ENCODE measurements at regions not wholly inside any gene's neighbourhood (a gene's known extent, or its start where the extent isn't known, plus 50 kb on each side); places are given as distances from the start of the nearest gene placed in this dataset.

DNA sequence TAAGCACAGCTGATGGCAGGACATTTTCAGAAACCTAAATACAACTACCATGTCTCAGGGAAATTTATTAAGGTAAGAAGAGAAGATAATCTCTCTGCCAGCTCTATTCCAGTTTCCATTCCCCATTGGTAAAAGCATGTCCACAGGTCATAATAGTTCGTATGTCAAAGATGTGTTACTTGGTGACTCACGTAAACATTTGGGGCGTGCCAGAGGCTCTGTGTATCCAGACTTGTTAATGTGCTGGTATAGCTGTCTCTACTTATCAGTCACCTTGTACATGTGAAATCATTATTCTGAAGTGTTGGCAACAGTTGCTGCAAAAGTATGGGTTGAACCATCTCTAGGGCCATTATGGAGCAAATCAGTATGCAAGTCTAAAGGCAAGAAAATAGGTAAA is 1345.1 kb downstream of the SUCLG1 start (continued):
- TF ChIP-seq, protein P1, sequence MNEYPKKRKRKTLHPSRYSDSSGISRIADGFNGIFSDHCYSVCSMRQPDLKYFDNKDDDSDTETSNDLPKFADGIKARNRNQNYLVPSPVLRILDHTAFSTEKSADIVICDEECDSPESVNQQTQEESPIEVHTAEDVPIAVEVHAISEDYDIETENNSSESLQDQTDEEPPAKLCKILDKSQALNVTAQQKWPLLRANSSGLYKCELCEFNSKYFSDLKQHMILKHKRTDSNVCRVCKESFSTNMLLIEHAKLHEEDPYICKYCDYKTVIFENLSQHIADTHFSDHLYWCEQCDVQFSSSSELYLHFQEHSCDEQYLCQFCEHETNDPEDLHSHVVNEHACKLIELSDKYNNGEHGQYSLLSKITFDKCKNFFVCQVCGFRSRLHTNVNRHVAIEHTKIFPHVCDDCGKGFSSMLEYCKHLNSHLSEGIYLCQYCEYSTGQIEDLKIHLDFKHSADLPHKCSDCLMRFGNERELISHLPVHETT (CRISPR knock-in tag; conservative IDR thresholded peaks at IDR 0.05 in 1 of 2, IDR thresholded peaks at IDR 0.05 in 1 of 2), result no peak
- TF ChIP-seq HSF4 (CRISPR knock-in tag; IDR thresholded peaks at IDR 0.05; ENCODE audit: borderline replicate concordance) (no peak), MED1 (CRISPR knock-in tag; IDR thresholded peaks at IDR 0.05; ENCODE audit: borderline replicate concordance) (no peak), PRMT5 (CRISPR knock-in tag; IDR thresholded peaks at IDR 0.05) (no peak)

- Histone ChIP-seq H3K27ac (ENCODE audit: extremely low read depth, low read depth, low read length) (no peak overlapping the region), H3K4me3 (no peak overlapping the region), H3K36me3 (ENCODE audit: control insufficient read depth, insufficient read depth, low read length) (no peaks in the 10 kb centered on the region), H3K9me1 (ENCODE audit: control insufficient read depth, insufficient read depth, low read length) (no peaks in the 10 kb centered on the region), H2AFZ (ENCODE audit: low read depth, low read length) (no peak overlapping the region), H3K4me2 (ENCODE audit: insufficient read depth, low read length) (no peak overlapping the region), H3K79me2 (ENCODE audit: control insufficient read depth, insufficient read depth, low read length) (no peaks in the 10 kb centered on the region), H3K4me1 (replicated peaks in 1 of 2; ENCODE audit: control insufficient read depth in 2 of 2, insufficient read depth in 2 of 2, low read length in 2 of 2) (no peaks in the 10 kb centered on the region), H4K20me1 (replicated peaks; ENCODE audit: control insufficient read depth, insufficient read depth, low read length) (no peaks in the 10 kb centered on the region), H3K9me3 (replicated peaks; ENCODE audit: control insufficient read depth, insufficient read depth, low read depth, low read length) (no peaks in the 10 kb centered on the region), H3K9ac (ENCODE audit: insufficient read depth in 1 of 2, low read depth in 2 of 2, low read length in 2 of 2) (no peak overlapping the region), H3K27me3 (ENCODE audit: control insufficient read depth in 2 of 2, insufficient read depth in 2 of 2, low read length in 2 of 2) (no peaks in the 10 kb centered on the region)
- FAIRE-seq (no peak), DNase-seq (ENCODE audit: extremely low read depth in 1 of 4, low spot score in 3 of 4) (no peak), ATAC-seq (no peak)
- 0% methylated on average over 2 of the region's 2 CpGs for WGBS (ENCODE audit: insufficient coverage, low coverage, missing lambda C conversion rate)
- TF ChIP-seq GATA2 (CRISPR knock-in tag; IDR thresholded peaks at IDR 0.05) (no peak), HEY1 (CRISPR knock-in tag; IDR thresholded peaks at IDR 0.05; ENCODE audit: borderline replicate concordance) (no peak), NUFIP1 (IDR thresholded peaks at IDR 0.05; ENCODE audit: partially characterized antibody) (no peak)
- TF ChIP-seq, protein P2, sequence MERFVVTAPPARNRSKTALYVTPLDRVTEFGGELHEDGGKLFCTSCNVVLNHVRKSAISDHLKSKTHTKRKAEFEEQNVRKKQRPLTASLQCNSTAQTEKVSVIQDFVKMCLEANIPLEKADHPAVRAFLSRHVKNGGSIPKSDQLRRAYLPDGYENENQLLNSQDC (CRISPR knock-in tag; IDR thresholded peaks at IDR 0.05), result no peak
- no TSS peak for BruUV-seq (replicated peaks)
- POLR2A ChIA-PET, result no interaction called here
- CTCF ChIA-PET (ENCODE audit: low intra/inter-chr PET ratio), result no interaction called here
- intact Hi-C loops (cut with micrococcal nuclease) (no loop called here), in situ Hi-C loops (cut with MboI) (no loop called here)
These were observed 1346.2 kb downstream of the SUCLG1 start for GRCh38 chr2:83112858-83113257.
